Loucy (cell line): ENCODE measurements at regions not wholly inside any gene's neighbourhood (a gene's known extent, or its start where the extent isn't known, plus 50 kb on each side); places are given as distances from the start of the nearest gene placed in this dataset.

Experiments
- H2AFZ ChIP-seq: fragments of 200-600 bp; sonication (generic); 2 replicates; pipeline ENCODE4 v1.6.0; 2016; ENCODE audit warnings: antibody characterized with exemption, mild to moderate bottlenecking, low read length, moderate library complexity
- H3F3A ChIP-seq: fragments of 200-600 bp; 2 replicates; pipeline ENCODE4 v1.6.0; 2016; ENCODE audit warnings: antibody characterized with exemption, low read depth, mild to moderate bottlenecking
- H3K27me3 ChIP-seq: fragments of 200-600 bp; sonication (generic); 2 replicates; pipeline ENCODE4 v1.6.1; 2014; ENCODE audit warnings: low read length, mild to moderate bottlenecking; ENCODE audit not compliant: insufficient read depth, poor library complexity, severe bottlenecking
- H3K36me3 ChIP-seq: fragments of 200-600 bp; sonication (generic); 2 replicates; pipeline ENCODE4 v1.6.1; 2016; ENCODE audit warnings: low read length; ENCODE audit not compliant: insufficient read depth
- H3K4me1 ChIP-seq: fragments of 200-600 bp; sonication (generic); 2 replicates; pipeline ENCODE4 v1.5.1; 2014; ENCODE audit warnings: low read length, mild to moderate bottlenecking; ENCODE audit not compliant: insufficient read depth, poor library complexity, severe bottlenecking
- H3K4me2 ChIP-seq: fragments of 200-600 bp; sonication (generic); 2 replicates; pipeline ENCODE4 v1.6.0; 2014; ENCODE audit warnings: antibody characterized with exemption, low read length, low read depth, mild to moderate bottlenecking; ENCODE audit not compliant: poor library complexity, severe bottlenecking
- H3K4me3 ChIP-seq: fragments of 200-600 bp; sonication (generic); 2 replicates; pipeline ENCODE4 v1.5.1; 2014; ENCODE audit warnings: low read length, mild to moderate bottlenecking, mixed read lengths; ENCODE audit not compliant: poor library complexity, severe bottlenecking
- H3K79me2 ChIP-seq: fragments of 200-600 bp; sonication (generic); 2 replicates; pipeline ENCODE4 v1.6.1; 2014; ENCODE audit warnings: low read length; ENCODE audit not compliant: insufficient read depth
- H3K9ac ChIP-seq: fragments of 200-600 bp; sonication (generic); 2 replicates; pipeline ENCODE4 v1.6.0; 2014; ENCODE audit warnings: mild to moderate bottlenecking, low read depth, low read length, moderate library complexity; ENCODE audit not compliant: poor library complexity, severe bottlenecking
- H3K9me2 ChIP-seq: fragments of 200-600 bp; sonication (generic); replicated peaks from 2 replicates; pipeline ENCODE4 v1.6.1; 2016; ENCODE audit warnings: low read depth, low read length, mixed read lengths
- H3K9me3 ChIP-seq: fragments of 200-600 bp; sonication (generic); 2 replicates; pipeline ENCODE4 v1.6.1; 2014; ENCODE audit warnings: mild to moderate bottlenecking, antibody characterized with exemption, low read length, low read depth; ENCODE audit not compliant: insufficient read depth
- H4K20me1 ChIP-seq: fragments of 200-600 bp; sonication (generic); 2 replicates; pipeline ENCODE4 v1.6.0; 2014; ENCODE audit warnings: antibody characterized with exemption, low read length, mild to moderate bottlenecking; ENCODE audit not compliant: insufficient read depth, poor library complexity, severe bottlenecking
- EZH2phosphoT487 ChIP-seq: fragments of 200-600 bp; IDR thresholded peaks from 2 replicates; pipeline ENCODE4 v1.6.1; 2018; ENCODE audit warnings: antibody characterized with exemption, mild to moderate bottlenecking, moderate library complexity, borderline replicate concordance
- TF ChIP-seq, protein P1 (sequence below): fragments of 200-600 bp; sonication (generic); conservative IDR thresholded peaks from 2 replicates; pipeline ENCODE4 v1.5.1; 2014; ENCODE audit warnings: mild to moderate bottlenecking, antibody characterized with exemption, low read length

DNA sequence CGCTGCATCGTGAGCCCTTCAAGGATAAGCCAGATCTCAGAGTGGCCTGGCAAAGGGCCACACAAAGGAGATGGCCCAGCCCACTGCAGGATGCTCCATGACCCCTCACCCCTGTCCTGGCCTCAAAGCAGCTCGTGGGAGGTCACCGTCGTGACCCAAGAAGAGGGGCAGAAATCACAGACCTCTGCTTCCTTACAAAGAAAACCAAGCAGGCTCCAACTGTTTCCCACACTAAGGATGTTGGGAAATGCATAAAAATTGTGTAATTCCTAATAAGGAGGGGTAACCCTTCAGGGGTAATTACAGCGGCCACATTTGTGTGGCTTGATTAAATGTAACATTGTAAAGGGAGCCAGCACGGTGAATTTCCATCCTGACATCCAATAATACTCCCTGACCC, 102.3 kb downstream of the BOD1L2 start:
- no peaks in the 10 kb centered on the region for H3K27me3 ChIP-seq
- H3K36me3 ChIP-seq: no peaks in the 10 kb centered on the region
- H3F3A ChIP-seq: no peaks in the 10 kb centered on the region
- H2AFZ ChIP-seq: no peak overlapping the region
- H4K20me1 ChIP-seq: no peaks in the 10 kb centered on the region
- no peak overlapping the region for H3K4me3 ChIP-seq
- H3K9ac ChIP-seq: no peak overlapping the region
- no peaks in the 10 kb centered on the region for H3K9me3 ChIP-seq
- no peaks in the 10 kb centered on the region for H3K4me1 ChIP-seq
- H3K4me2 ChIP-seq: no peak overlapping the region
- H3K9me2 ChIP-seq: no peaks in the 10 kb centered on the region
- TF ChIP-seq, protein P1, sequence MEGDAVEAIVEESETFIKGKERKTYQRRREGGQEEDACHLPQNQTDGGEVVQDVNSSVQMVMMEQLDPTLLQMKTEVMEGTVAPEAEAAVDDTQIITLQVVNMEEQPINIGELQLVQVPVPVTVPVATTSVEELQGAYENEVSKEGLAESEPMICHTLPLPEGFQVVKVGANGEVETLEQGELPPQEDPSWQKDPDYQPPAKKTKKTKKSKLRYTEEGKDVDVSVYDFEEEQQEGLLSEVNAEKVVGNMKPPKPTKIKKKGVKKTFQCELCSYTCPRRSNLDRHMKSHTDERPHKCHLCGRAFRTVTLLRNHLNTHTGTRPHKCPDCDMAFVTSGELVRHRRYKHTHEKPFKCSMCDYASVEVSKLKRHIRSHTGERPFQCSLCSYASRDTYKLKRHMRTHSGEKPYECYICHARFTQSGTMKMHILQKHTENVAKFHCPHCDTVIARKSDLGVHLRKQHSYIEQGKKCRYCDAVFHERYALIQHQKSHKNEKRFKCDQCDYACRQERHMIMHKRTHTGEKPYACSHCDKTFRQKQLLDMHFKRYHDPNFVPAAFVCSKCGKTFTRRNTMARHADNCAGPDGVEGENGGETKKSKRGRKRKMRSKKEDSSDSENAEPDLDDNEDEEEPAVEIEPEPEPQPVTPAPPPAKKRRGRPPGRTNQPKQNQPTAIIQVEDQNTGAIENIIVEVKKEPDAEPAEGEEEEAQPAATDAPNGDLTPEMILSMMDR: no peak
- TF ChIP-seq EZH2phosphoT487: no peak
- no peaks in the 10 kb centered on the region for H3K79me2 ChIP-seq

DNA sequence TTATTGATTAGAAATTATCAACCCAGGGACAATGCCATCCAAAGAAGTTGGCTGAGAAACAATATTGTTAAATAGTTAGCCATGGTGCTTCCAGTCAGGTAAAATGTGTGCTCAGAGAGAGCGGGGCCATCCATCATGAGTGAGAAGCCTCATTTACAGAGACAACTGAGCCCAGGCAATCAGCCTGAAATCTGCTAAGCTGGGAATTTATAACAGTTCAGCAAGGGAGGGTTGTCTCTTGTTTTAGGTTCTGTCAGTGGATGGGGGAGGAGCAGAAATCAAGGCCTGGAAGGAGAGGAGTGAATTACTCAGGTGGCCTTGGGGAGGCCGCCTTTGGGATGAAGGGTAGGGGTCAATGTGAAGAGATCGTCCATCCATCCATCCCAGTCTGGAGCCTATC, 102.5 kb upstream of the ST8SIA3 start:
- H4K20me1 ChIP-seq: no peaks in the 10 kb centered on the region
- no peak overlapping the region for H2AFZ ChIP-seq
- no peak overlapping the region for H3K9ac ChIP-seq
- H3K9me3 ChIP-seq: no peaks in the 10 kb centered on the region
- no peaks in the 10 kb centered on the region for H3K79me2 ChIP-seq
- H3K4me2 ChIP-seq: no peak overlapping the region
- H3K36me3 ChIP-seq: no peaks in the 10 kb centered on the region
- TF ChIP-seq, protein P1: no peak
- TF ChIP-seq EZH2phosphoT487: no peak
- no peaks in the 10 kb centered on the region for H3K4me1 ChIP-seq
- no peaks in the 10 kb centered on the region for H3K9me2 ChIP-seq
- no peaks in the 10 kb centered on the region for H3F3A ChIP-seq
- no peak overlapping the region for H3K4me3 ChIP-seq
- H3K27me3 ChIP-seq: no peaks in the 10 kb centered on the region

DNA sequence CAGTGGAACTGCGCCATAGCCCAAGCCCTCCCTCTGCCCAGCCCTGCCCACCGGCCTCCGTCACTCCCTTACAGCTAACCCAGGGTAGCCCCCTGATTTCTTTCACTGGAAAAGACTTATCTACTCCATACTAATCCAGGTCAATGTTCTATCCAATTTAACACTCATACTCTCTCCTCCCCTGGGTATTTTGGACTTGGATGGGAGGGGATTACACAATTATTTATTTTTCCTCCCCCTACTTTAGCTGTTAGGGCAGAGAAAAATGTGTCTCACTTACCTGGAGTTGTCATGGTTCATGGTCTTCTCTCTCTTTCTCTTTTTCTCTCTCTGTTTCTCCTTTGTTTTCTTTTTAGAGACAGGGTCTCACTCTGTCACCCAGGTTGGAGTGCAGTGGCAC, 100.6 kb upstream of the ST8SIA3 start:
- Histone ChIP-seq H2AFZ (no peak overlapping the region), H3K27me3 (no peaks in the 10 kb centered on the region), H3K9me3 (no peaks in the 10 kb centered on the region), H4K20me1 (no peaks in the 10 kb centered on the region), H3K4me1 (no peaks in the 10 kb centered on the region), H3K9ac (no peak overlapping the region), H3K9me2 (no peaks in the 10 kb centered on the region), H3K79me2 (no peaks in the 10 kb centered on the region), H3K4me2 (no peak overlapping the region), H3K4me3 (no peak overlapping the region), H3F3A (no peaks in the 10 kb centered on the region), H3K36me3 (no peaks in the 10 kb centered on the region)
- no peak for TF ChIP-seq EZH2phosphoT487

DNA sequence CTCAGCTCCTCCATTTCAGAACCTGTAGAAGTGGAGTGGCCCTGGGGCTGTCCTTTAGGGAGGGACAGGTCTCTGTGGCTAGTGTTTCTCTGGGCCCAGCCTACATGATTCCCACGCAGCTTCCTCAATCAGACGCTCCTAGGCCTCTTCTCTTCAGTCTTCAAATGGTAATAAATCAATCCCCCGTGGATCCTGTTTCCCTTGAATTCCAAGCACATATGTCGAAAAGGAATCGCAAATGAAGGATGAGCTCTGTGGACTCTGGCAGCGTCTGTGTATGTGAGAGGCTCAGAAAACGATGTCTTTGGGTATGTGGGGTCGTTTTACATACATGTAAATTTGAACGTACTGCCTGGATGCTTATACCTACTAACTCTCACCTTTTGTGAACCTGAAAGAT, 98.5 kb upstream of the ST8SIA3 start:
- H3K9ac ChIP-seq: no peak overlapping the region
- no peak overlapping the region for H3K4me3 ChIP-seq
- no peaks in the 10 kb centered on the region for H3K9me3 ChIP-seq
- H3K27me3 ChIP-seq: no peaks in the 10 kb centered on the region
- H3K4me1 ChIP-seq: no peaks in the 10 kb centered on the region
- no peaks in the 10 kb centered on the region for H3F3A ChIP-seq
- TF ChIP-seq, protein P1: no peak
- no peak for TF ChIP-seq EZH2phosphoT487
- no peaks in the 10 kb centered on the region for H3K79me2 ChIP-seq
- no peaks in the 10 kb centered on the region for H4K20me1 ChIP-seq
- no peaks in the 10 kb centered on the region for H3K9me2 ChIP-seq
- H3K36me3 ChIP-seq: no peaks in the 10 kb centered on the region
- no peak overlapping the region for H3K4me2 ChIP-seq
- H2AFZ ChIP-seq: no peak overlapping the region
